ENCODE measurements at regions not wholly inside any gene's neighbourhood (a gene's known extent, or its start where the extent isn't known, plus 50 kb on each side); places are given as distances from the start of the nearest gene placed in this dataset.

DNA sequence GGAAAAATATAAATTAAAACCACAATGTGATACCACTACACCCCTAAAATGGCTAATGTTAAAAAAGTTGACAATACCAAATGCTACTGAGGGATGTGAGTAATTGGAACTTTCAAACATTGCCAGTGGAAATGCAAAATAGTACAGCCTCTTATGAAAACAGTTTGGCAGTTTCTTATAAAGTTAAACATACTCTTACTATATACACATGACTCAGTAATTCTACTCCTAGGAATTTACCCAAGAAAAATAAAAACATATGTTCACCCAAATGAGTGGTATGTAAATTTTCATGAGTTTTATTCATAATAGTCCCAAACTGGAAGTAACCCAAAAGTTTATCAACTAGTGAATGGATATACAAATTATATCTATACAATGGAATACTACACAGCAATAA lies 228.0 kb downstream of the CYP26B1 start:
- DNase-seq, result no peak

DNA sequence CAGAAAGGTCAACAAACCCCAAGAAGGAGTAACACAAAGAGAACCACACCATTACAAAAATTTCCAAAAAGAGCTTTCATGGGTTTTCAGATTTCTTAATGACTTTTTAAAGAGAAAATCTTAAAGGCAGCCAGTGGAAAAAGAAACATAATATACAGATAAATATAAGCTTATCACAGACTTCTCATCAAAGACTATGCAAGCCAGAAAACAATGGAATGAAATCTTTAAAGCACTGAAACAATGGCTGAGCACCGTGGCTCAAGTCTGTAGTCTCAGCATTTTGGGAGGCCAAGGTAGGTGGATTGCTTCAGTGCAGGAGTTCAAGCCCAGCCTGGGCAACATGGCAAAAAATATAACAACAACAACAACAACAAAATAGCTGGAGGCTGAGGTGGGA lies 237.4 kb downstream of the CYP26B1 start:
- DNase-seq, result no peak

DNA sequence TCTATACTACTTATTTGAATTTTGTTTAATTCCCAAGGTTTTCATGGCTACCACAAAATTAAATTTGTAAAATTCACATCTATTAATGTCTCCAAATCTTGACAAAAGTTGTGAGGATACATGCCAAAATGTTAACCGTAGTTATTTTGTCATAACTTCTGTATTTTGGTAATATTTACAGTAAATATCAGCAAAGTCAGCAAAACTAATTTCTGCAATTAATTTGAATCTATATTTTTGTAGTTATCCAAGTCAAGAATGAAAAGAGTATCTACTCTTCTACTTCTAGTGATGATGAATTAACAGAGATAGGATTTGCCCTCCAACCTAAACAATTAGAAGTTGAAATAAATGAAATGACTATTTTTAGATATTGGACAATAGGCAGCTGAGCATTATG lies 238.9 kb downstream of the CYP26B1 start:
- DNase-seq, result no peak

DNA sequence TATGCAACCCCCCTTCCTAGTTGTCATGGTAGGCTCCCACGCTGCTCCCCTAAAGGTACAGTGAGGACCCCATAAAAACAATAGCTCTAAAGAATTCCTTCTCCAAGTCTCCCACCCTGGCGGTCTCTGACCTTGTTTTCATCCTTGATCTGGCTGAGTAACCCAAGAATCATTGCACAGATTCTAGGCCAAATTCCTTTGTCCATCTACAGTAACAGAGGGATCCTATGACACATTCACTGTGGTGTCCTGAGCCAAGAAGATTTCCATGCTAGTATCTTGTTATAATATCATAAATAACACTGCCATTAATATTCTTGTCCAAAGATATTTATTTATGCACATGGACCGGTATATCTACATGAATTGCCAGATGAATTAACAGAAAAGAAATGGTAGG lies 240.2 kb downstream of the CYP26B1 start:
- no peak for DNase-seq

DNA sequence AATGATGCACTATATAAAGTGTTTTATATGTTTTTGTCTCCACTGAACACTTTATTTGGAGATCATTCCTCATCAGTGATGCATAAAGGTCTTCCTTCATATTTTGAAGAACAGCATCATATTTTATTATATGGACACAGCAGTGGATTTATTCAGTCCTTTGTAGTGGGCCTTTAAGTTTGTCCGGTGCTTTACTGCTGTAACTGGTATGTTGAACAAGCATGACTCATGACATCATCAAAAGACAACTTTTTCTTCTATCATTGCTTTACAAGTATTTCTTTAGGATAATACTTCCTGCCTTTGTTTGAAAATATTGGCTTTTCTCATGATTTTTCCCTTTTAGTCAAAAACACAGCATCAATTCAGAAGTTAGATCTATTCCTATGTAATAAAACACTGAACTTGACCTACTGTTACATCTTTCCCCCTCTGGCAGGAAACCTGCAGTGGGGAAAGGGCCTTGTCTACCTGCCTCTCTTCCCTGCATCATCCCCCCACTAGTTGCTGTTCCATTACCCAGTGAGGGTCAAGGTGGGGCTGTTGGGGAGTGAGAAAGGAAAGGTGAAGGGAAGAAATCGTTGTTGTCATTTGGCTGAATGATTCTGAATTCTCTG lies 241.2 kb downstream of the CYP26B1 start:
- DNase-seq, result no peak

DNA sequence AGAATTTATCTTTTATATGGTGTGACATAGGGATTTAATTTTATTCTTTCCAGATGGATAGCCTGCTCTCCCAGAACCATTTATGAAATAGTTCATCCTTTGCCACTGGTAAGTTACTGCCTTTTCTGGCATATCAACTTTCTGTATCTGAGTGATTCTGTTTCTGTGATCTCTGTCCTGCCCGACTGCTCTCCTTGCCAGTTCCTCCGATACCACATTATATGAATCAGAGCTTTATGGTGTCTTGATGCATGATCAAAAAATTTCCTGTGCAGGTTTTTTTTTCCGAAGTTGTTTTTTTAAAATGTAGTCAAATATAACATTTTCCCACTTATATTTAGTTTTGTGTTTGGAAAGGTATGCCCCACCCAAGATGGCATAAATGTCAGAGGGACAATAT lies 242.5 kb downstream of the CYP26B1 start:
- DNase-seq, result no peak

DNA sequence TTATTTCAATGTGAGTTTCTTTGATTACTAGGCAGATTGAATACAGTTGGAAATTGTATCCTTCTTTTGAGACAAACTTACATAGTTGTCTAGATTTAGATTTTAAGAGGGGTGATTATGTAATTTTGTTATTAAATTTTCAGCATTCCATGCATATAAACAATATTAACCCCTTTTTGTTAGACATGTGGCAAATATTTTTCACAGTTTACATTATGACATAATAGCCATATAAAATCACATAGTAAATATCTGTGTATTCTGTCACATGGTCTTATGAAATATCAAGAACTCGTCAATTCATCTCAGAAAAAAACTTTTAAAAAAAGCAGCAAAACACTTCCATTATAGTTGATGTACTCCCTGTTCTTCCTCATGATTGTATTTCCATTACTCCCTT lies 243.8 kb downstream of the CYP26B1 start:
- DNase-seq, result no peak

DNA sequence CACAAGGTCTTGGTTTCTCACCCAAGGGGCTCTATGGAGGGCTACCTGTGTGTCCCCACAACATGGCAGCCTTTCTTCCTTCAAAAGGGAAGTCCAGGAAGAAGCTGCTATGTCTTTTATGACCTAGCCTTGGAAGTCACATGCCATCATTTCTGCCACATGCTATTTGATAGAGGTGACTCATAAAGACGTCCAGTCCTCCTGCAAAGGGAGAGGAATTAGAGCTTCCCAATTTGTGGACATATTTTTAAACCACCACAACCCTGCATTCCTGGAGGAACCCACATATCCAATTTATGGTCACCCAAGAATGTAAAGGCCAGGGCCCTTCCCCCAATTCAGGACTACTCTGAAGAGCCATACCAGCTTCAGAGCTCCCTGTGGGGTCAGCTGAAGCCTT lies 246.2 kb downstream of the CYP26B1 start:
- no peak for DNase-seq

DNA sequence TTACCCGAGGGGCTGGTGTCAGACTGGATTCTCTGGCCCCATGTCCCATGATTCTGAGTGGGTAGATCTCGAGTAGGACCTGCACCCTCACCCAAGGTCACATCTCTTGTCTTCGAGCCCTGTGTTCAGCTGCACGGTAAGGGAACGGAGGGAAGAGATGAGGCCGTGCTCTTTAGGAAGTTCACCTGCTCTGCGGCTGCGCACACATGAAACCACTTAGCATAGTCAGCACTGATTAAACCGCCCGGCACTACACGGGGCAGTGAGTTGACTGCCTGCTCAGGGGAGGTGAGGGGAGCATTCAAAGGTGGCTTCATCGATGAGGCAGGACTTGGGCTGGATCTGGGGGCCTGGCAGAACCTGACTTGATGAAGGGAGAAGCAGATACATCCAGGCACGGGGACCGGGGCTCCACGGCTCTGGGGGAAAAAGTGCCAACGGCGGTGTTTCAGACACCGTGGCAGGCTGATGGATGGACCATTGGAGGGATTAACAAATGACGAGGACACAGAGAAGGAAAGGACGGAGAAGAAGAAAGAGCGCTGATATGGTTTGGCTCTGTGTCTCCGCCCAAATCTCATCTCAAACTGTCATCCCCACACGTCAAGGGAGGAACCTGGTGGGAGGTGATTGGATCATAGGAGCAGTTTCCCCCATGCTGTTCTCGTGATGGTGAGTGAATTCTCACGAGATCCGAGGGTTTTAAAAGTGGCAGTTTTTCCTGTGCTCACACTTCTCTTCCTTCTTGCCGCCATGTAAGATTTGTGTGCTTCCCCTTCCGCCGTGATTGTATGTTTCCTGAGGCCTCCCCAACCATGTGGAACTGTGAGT lies 248.6 kb downstream of the CYP26B1 start:
- no peak for DNase-seq

DNA sequence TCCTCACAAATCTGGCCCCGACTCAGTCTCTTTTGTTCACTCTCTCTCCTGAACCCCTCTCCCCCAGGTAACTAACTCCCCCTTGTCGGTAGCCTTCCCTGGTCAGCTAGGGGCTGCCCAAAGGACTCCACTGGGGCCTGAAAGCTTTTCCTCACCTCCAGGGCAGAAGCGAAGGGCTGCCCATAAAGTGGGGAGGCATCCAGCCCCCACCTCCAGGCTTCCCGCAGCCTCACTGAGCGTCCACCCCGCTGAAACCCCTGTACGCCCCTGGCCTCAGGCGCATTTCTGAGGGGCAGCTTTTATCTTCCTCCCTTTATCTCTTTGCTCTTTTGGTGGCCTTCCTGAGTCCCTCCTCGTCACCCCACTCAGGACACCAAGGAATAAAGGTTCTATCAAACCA lies 249.3 kb downstream of the CYP26B1 start:
- DNase-seq, result no peak

DNA sequence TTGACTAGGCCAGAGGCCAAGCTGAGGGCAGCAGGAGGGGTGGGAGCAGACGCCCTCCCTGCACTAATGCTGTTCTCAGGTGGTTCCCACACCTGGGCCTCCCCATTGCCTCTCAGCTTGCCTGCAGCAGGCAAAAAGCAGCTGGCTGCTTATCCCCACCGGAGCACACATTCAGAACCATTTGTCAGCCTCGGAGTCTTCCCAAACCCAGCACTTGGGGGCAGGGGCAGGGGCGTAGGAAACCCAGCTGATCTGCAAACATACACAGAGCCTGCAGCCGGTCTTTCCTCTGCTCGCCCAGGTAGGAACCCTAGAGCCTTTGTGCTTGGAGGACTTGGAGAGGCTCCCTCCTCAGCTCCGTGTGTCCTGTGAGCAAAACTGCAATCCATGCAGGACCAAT lies 249.8 kb downstream of the CYP26B1 start:
- no peak for DNase-seq

DNA sequence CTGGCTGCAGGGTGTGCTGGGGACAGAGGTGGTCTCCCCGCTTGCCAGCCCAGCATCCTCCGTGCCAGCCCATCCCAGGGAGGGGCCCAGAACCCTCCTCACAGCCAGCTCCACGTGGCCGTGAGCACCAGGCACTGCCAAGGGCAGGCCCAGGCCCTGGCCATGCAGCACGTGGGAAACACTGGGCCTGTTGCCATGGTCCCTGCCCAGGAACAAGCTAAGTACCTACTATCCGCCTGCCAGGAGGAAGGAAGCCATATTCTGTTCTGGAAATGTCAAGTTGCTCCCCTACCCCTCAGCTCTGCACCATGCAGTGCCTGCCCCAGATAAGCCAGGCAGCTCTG lies 250.6 kb downstream of the CYP26B1 start:
- DNase-seq, result no peak

DNA sequence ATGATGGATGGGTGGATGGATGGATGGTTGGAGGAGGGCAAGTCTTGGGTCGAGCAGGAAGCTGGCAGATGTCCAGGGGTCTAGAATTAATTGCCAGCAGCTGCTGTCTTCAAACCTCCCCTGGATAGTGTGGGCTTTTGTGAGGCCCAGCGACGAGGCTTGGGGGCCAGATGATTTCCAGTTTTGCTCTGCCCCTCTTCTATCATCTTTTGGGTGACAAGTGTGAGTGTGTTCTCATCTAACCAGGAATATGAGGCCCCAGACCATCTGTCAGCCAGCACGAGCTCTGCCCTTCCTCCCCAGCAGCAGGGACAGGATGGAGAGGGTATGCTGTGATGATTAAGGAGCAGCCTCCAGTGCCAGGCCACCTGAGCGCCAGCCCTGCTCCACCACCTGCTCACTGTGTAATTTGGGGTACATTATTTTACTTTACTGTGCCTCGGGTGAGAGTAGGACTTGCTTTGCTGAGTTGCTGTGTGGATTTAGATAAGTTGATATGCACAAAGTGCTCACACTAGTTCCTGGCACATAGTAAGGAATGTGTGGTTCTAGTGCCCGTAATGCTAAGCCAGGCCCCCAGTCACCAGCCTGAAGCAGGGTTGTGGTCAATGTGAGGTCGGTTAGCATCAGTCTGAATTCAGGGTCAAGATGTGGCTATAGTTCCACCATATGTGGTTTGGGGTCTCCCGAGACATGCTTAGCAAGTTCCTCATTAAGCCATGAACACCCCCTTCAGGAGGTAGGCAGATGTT lies 251.1 kb downstream of the CYP26B1 start:
- no peak for DNase-seq

DNA sequence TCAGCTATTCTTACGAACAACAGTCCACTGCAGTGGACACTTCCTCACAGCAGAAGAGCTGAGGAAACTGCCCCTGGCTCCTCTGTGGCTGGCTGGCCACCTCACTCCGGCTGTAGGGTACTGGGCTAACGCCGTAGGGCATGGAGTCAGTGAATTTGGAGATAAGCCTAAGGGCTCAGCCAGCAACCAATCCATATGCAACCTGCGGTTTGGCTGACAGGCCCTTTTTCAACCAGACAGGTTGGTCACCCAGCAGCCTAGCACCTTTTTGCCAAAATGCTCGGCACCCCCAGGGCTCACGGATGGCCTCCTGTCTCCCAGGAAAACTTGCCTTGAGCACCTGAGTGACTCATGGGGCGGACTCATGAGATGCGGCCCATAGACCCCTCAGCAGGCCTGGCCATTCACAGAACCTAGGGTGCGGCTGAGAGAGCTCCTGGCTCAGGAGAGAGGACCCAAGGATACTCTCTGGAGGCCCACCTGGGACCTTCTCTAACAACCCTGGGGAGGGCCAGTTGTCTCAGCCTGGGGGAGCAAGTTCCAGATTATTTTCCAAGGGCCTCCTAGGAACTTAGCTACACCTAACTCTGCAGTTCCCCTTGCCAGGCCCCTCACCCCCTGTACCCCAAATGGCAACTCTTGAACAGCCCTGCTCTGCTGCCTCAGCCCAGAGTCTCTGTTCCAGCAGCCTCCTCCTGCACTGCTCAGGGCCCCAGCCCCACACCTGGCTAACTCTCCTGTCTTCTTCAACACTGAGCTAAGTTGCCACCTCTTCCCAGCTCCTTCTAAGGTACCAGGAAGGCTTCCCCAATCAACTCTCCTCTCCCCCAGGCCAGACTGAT lies 252.1 kb downstream of the CYP26B1 start:
- DNase-seq, result no peak

DNA sequence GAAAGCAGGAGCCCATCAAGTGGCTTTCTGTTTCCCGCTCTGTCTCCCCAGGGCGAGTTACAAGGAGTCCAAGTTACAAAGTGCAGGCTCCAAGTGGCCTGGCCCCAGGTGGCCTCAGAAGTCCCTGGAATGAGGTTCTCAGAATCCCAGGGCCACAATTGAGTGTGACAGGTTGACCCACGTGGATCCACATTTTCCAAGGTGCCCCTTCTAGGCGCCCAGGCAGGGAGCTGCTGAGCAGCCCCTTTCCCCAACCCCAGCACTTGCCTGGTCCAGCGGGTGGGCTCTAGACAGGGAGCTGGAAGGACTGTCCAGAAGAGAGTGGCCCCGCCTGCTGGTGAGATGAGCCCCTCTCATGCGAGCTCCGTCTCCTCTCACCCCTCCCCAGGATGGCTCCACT lies 253.4 kb downstream of the CYP26B1 start:
- DNase-seq, result no peak

DNA sequence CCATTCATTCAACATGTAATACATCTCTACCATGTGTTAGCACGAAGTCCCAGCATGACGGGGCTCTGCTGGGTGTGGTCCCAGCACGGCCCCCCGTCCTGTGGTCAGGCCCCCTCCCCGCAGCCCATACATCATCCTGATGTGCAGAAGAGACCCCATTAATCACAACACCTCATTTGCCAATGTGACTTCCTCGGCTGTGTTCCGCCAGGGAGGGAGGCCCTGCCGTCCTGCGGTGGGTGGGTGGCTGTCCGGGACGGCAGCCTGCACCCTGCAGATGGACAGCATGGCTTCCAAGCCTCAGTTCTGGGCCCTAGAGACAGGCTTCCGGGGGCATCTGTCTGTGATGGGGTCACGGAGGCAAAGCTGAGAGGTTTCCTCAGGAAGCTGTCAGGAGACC lies 254.0 kb downstream of the CYP26B1 start:
- no peak for DNase-seq

DNA sequence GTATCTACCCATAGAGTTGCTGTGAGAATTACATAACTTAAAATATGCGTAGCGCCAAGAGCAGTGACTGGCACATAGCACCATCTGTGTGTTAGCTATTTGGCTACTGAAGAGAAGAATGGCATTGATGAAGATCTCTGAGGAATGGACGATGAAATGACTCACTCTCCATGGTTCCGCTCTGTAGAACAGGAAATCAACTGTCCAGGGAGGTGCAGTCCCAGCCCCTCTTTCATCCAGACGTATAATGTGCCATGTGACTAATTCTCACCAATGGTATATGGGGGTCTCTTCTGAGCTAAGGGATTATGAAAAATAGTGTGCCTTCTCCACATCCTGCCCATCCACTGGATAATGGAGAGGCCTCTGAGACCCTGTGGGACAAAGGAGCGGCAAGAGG lies 254.8 kb downstream of the CYP26B1 start:
- DNase-seq, result no peak

DNA sequence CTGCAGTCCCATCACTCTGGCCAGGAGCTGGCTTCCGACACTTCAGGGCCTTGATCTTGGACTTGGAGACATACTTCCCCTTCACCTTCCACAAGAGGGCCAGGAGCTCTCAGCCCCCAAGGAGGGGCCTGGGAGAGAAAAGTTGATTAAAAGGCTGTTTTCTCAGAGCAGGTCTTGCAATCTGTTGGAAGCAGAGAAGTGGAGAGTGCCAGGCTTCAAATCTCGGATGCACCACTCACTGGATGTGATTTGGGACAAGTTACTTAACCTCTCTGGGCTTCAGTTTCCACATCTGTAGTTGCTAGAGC lies 255.3 kb downstream of the CYP26B1 start:
- no peak for DNase-seq

DNA sequence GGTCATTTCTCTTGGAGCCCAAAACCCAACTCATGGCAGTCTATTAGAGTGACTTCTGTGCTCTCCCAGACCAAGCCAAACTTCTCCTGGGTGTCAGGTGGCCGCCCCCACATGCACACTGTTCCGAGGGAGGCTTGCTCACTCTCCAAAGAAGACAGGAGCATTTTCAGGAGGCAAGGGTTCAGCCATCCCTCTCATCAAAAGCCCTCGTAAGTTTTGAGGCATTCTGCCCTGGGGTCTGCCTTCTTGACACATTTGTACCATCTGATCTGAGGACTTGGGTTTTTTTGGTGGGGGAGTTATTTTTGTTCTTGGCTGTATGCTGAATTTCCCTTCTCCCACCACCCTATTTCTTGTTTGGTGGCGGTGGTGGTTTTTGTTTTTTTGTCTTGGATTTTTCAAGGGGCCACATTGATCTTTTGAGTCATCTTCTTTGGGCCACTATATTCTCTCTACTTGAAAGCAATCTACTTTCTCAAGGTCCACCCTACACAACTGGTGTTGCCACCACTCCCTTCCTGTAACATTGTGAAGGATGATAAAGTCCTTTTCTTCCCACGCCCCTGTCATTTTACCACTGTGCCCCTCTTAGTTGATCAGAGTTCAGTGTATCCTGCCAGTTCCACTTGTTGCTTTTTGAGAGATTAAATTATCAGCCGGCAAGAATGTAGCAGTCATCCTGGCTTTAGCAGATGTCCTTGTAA lies 255.8 kb downstream of the CYP26B1 start:
- DNase-seq, result no peak

DNA sequence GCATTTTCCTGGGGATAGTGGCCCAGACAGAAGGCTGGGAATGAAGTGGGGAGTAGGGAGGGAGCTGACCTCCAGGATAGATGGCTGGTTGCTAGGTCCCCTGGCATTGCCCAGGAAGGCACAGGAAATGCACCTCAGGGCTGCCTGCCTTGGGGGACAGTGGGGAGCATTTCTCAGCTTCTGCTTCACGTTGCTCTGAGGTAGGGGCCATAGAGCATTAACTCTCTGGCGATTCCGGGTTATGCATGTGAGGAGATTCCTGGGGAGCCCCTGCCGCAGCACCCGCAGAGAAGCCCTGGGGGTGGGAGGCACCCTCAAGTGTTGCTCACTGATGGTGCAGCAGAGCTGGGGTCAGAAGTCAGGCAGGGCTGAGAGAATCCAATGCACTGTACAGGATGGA lies 256.5 kb downstream of the CYP26B1 start:
- DNase-seq, result no peak

DNA sequence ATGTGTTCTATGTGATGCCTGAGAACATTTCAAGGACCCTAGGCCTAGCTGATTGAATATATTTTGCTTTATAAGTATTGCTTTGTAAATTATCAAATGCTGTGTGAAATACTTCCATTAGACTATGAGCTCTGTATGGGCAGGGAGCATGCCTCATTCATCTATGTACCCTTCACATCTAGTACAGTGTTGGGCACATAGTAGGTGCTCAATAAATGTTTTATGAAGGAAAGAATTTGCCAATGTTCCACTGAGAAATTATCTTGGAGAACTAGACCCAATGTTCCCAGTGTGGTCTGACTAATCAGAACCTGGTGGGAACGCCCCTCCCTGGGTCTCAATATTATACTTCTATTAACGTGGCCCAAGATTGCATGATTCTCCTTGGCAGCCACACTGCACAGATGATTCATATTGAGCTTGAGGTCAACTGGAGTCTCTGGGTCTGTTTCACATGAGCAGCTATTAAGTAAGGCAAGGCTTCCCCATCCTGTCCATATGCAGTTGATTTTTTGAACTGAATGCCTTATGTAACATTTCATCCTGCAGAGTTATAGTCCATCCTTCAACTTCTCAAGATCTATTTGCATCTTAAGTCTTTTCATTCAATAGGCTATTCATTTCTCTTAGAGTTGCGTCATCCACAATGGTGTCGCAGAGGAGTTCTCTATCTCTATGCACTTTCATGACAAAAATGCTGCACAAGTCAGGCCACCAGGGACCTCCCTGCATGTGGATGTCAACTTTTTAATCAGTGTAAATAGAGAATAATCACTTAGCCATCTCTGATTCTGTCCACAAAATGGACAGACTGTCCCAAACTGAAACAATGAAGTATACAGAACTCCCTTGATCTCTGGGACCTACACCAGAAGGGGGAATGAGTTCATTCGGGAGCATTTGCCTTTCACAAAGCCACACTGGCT lies 257.6 kb downstream of the CYP26B1 start:
- DNase-seq, result peak in 1 of 2 donors; percentile 11
